Activated naive CD4-positive, alpha-beta T cell treated with anti-CD3 and anti-CD28 coated beads, Interleukin-2, amount 50 U/mL, for 16 hours (primary cell): ENCODE measurements at regions not wholly inside any gene's neighbourhood (a gene's known extent, or its start where the extent isn't known, plus 50 kb on each side); places are given as distances from the start of the nearest gene placed in this dataset.

Experiments used
- DNase-seq: peaks from one replicate; pipeline ENCODE4 v3.0.0-alpha.2; 2020

- DNase-seq: no peak
These were observed 466.2 kb downstream of the ENC1 start for GRCh38 chr5:74174366-74174765.

- DNase-seq: no peak
These were observed 466.9 kb downstream of the ENC1 start for GRCh38 chr5:74173665-74174064.

GRCh38 chr5:74173241-74173640 lies 467.3 kb downstream of the ENC1 start:
- DNase-seq: no peak

GRCh38 chr5:74169701-74170100 lies 470.8 kb downstream of the ENC1 start:
- DNase-seq: no peak

- no peak for DNase-seq
These were observed 472.6 kb downstream of the ENC1 start for GRCh38 chr5:74167930-74168315.

GRCh38 chr5:74167206-74167929 lies 473.2 kb downstream of the ENC1 start:
- DNase-seq: no peak

- DNase-seq: no peak
These were observed 474.5 kb downstream of the ENC1 start for GRCh38 chr5:74166064-74166463.

- no peak for DNase-seq
These were observed 475.7 kb downstream of the ENC1 start for GRCh38 chr5:74164725-74165235.

- DNase-seq: no peak
These were observed 478.0 kb downstream of the ENC1 start for GRCh38 chr5:74162524-74162923.

- no peak for DNase-seq
These were observed 479.4 kb downstream of the ENC1 start for GRCh38 chr5:74161170-74161569.

- DNase-seq: no peak
These were observed 483.7 kb downstream of the ENC1 start for GRCh38 chr5:74156728-74157383.

GRCh38 chr5:74155501-74155900 lies 485.0 kb downstream of the ENC1 start:
- DNase-seq: no peak

GRCh38 chr5:74154526-74154925 lies 486.0 kb downstream of the ENC1 start:
- DNase-seq: no peak

- no peak for DNase-seq
These were observed 487.2 kb downstream of the ENC1 start for GRCh38 chr5:74153255-74153790.

GRCh38 chr5:74152625-74153254 lies 487.8 kb downstream of the ENC1 start:
- DNase-seq: no peak

GRCh38 chr5:74152136-74152535 lies 488.4 kb downstream of the ENC1 start:
- no peak for DNase-seq

GRCh38 chr5:74149395-74149794 lies 491.1 kb downstream of the ENC1 start:
- no peak for DNase-seq

- no peak for DNase-seq
These were observed 492.2 kb downstream of the ENC1 start for GRCh38 chr5:74148321-74148720.

- no peak for DNase-seq
These were observed 493.7 kb downstream of the ENC1 start for GRCh38 chr5:74146796-74147195.

GRCh38 chr5:74145951-74146350 lies 494.6 kb downstream of the ENC1 start:
- no peak for DNase-seq

GRCh38 chr5:74143721-74144330 lies 496.7 kb downstream of the ENC1 start:
- no peak for DNase-seq

GRCh38 chr5:74143151-74143550 lies 497.4 kb downstream of the ENC1 start:
- DNase-seq: no peak

- DNase-seq: no peak
These were observed 499.5 kb downstream of the ENC1 start for GRCh38 chr5:74141053-74141452.
